HG03139 (cell line): ENCODE measurements at regions not wholly inside any gene's neighbourhood (a gene's known extent, or its start where the extent isn't known, plus 50 kb on each side); places are given as distances from the start of the nearest gene placed in this dataset.

Experiments
- ATAC-seq: cut with Tn5 transposase; IDR thresholded peaks from one replicate; pipeline ENCODE4 v1.9.1; 2021; ENCODE audit not compliant: unreplicated experiment

DNA sequence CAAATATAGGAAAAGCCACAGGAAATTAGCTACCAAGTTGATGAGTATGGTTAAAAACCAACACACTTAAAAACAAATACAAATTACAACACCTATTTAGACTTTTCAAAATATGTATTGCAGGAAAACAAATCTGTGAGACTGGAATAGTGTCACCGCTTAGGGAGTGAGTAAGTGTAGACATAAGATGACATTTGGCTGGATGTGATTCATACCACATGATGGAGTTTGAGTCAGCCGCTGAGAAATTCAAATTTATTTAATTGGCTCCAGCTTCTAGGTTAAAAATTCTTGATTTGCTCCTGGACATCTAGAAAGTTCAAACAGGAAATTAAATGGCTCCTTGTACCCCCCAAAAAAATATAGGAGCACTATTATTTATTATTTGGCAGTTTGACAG, 531.7 kb downstream of the SLITRK1 start:
- ATAC-seq: no peak

GRCh38 chr13:83344518-83344917, 537.8 kb downstream of the SLITRK1 start:
- no peak for ATAC-seq

DNA sequence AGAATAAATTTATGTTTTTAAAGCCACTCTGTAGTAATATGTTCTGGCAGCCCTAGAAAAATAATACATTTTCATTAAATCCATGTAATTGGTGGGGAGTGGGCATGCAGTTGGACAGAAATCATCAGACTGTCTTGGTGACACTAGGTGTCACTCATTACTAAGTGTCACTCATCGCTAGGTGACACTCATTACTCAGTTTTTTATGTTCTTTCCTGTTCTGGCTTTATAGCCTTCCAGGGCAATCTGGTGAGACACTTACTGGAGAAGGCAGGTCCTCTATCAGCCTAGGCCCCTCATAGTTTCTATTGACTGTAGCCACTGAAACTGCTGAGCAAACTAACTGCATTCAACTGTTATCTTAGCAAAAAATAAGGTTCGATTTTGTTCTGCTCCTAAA, 542.1 kb downstream of the SLITRK1 start:
- no peak for ATAC-seq

- ATAC-seq: no peak
Measured at GRCh38 chr13:83333614-83334388, 548.5 kb downstream of the SLITRK1 start.

DNA sequence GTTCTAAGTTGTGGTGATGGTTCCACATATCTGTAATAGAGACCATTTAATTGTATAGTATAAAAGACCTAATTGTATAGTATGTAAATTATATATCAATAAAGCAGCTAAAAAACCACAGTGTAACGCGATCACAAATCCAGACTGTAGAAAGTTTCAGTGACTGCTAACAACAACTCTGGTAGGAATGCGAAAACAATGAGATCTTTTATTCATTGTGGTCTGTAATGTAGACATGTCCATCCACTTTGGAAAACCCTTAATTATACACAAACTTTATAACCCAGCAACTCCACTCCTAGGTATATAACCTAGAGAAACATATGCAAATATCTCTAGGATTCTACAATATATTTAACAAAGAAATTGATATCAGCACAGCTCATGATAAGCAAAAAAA, 549.5 kb downstream of the SLITRK1 start:
- ATAC-seq: no peak

DNA sequence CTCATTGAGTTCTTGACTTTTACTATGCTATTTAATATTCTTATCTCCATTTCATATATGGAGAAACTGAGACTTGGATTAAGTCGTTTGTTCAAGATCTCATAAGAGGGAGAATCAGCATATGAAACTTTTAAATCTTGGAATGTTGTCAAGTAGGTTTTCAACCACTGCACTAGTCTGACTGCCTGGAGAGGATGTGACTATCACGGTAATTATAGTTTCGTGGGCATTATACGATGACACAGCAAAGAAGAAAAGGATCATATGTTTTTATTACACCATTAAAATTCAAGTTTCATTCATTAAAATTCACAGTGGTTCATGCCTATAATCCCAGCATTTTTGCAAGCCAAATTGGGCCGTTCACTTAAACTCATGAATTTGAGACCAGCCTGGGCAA, 555.2 kb downstream of the SLITRK1 start:
- no peak for ATAC-seq

- no peak for ATAC-seq
Measured at GRCh38 chr13:83325125-83325853, 557.0 kb downstream of the SLITRK1 start.

GRCh38 chr13:83311886-83312577, 570.2 kb downstream of the SLITRK1 start:
- no peak for ATAC-seq

GRCh38 chr13:83298617-83299016, 583.7 kb downstream of the SLITRK1 start:
- ATAC-seq: no peak

DNA sequence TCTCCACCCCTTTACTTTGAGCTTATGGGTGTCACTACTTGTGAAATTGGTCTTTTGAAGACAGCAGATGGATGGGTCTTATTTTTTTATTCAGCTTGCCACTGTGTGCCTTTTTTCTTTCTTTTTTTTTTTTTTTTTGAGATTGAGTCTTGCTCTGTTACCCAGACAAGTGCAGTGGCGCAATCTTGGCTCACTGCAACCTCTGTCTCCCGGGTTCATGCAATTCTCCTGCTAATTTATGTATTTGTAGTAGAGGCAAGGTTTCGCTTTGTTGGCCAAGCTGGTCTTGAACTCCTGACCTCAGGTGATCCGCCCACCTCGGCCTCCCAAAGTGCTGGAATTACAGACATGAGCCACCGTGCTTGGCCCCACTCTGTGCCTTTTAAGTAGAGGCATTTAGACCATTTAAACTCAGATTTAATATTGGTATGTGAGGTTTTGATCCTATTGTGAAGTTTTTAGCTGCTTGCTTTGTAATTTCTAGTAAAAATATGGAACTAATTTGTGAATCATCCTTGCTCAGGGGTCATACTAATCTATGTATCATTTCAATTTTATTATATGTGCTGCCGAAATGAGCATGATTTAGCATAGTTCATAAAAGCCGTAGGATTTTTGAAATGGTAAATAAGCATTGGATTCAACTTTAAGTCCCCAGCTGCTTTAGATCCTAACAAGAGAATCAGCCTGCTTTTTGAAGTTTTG, 584.5 kb downstream of the SLITRK1 start:
- ATAC-seq: no peak

- no peak for ATAC-seq
Measured at GRCh38 chr13:83295686-83296085, 586.6 kb downstream of the SLITRK1 start.

DNA sequence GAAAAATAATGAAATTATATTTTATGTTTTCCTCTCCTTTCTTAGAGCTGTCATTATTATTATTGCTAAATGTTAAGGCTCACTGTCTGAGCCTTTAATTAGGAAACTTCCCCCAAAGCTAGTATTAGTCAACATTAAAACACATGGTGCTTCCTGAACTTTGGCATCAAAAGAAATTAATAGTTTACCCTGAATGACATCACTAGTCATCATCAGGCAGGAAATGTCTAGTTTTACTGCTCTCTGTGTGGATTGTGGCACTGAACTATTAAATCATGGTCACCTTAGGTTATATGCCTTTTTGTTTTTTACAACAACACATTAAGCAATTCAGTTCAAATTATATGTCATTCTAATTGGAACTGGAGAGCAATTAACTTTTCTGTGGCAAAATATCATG, 595.5 kb downstream of the SLITRK1 start:
- ATAC-seq: no peak

DNA sequence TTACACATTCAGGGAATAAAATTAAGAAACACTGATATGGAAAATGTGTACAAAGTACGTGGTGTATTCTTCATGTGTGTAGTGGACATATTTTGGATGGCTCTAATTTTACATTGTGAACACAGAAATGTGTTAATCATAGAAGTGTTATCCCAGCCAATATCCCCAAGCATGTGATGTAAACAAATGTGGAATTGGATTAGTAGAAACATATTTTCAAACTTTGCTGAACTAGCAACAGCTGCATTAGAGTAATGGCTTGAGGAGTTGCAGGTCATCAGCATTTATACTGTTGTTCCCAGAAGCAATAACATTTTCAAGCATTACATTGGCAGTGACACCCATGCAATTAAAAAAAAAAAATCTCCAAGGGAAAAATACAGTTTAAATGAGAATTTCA, 600.6 kb downstream of the SLITRK1 start:
- no peak for ATAC-seq

GRCh38 chr13:83274679-83275078, 607.6 kb downstream of the SLITRK1 start:
- ATAC-seq: no peak

DNA sequence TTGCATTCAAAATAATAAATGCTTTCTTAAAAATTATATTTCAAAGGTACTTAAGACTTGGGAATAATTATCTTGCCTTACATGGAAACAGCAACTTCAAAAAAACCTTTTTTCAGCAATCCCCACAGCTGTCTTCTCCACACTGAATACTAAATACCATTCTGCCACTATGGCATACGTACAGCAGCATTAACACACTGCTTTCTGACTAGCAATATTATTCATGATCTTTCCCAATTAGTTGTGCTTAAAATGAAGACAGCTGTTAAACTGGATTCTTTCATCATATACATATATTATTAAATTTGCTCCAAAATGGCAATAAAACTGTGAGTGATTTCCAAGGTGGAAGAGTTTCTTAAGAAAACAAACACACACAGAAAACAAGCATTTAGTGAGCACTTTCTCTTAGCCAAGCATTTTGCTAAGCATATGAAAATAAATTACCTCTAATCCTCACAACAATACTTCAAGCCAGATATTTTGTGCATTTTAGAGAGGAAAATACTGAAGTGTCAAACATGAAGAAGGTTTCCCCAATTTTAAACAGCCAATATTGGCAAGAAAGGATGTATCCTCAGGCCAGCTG, 609.5 kb downstream of the SLITRK1 start:
- ATAC-seq: no peak

DNA sequence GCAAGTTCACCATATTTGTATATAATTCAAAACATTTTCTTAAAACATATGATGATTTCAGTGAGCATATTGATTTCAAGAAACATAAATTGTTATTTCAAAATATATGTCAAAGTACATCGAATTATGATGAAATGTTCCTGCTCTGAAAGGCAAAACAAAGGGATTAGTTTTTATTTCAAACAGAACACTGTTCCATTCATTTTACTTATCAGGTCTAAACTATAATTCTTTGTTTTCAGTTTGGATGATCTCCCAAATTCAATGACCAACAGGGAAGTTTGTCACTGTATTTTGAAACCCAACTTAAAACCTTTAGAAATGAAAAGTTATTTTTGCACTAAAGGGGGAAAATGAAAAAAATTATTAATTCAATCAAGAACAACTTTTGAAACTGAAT, 610.2 kb downstream of the SLITRK1 start:
- no peak for ATAC-seq

DNA sequence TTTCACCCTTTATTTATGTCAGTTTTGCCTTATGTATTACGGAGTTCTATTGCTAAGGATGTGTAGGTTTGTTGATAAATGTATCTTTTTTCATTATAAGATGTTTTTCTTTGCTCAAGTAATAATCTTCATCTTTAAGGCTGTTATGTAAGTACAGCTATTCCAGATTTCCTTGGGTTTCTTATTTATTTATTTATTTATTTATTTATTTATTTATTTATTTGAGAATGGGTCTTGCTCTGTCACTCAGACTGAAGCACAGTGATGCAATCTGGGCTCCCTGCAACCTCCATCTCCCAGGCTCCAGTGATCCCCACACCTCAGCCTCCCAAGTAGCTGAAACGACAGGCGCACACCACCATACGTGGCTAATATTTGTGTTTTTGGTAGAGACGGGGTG, 617.0 kb downstream of the SLITRK1 start:
- no peak for ATAC-seq

- ATAC-seq: no peak
Measured at GRCh38 chr13:83248751-83249150, 633.5 kb downstream of the SLITRK1 start.

DNA sequence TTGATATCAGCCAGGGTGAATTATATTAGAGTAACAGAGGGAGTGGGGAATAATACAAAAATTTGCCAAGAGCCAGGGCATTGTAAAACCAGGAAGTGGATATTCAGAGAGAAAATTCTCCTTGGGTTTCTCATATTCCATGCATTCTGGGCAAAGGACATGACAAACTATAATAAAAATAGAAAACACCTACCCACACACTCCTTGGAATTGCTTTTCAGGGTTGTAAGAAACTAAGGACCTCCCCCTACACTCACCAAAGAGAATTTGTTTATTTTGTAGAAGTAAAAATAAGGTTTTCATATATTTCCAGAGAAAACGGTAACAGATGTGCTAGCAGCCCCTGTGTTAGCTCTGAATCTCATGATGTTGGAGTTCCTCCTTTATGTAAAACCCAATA, 649.6 kb downstream of the SLITRK1 start:
- no peak for ATAC-seq

DNA sequence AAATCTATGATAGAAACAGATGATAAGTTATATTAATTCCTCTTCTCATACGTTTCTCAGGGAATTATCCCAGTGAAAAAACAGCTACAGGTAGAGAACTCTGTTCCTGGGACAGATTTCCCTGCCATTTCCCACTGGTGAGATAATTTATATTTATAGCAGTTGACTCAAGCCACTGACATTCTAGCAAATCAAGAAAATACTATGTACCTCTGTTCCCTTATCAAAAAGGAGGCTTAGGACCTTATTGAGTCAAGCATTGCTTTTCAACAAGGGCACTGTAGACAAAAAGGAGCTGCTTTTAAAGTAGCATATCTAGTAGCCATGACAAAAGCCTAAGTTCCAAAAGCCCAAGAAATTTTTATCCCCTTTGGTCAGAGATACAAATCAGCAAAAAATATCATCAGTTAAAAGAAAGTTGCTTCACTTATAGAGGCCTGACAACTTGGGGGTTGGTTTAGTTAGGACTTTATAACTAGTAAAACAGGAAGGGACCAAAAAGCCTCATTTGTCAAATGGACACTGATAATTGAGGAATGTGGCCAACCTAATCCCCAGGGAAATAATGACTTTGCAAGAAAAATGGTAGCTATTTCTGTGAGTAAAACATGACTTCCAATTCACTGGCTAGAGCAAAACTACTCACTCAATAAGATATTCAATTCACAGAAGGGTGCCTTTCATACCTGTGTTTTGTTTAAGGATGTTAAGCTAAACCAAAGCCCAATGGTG, 652.5 kb downstream of the SLITRK1 start:
- ATAC-seq: no peak
